HEK293 (cell line): ENCODE measurements at regions not wholly inside any gene's neighbourhood (a gene's known extent, or its start where the extent isn't known, plus 50 kb on each side); places are given as distances from the start of the nearest gene placed in this dataset.
A peak's percentile ranks its signal among the peaks of the same experiment; 100 is the strongest.
"Not testable (repeated sequence)": the region's sequence is repeated elsewhere in the genome, so short reads cannot be mapped to it uniquely, and the experiment has no call there.

Experiments used
- CTCF ChIA-PET: fragments of 350-600 bp; formaldehyde crosslinking; extraction: SDS; loops from one replicate; lab custom pipeline; 2021; ENCODE audit warnings: antibody characterized with exemption; lab: Yijun Ruan, JAX
- POLR2A ChIA-PET: fragments of 300-600 bp; formaldehyde crosslinking; extraction: SDS; loops from one replicate; lab custom pipeline; 2020; ENCODE audit warnings: antibody characterized with exemption, inconsistent platforms; lab: Yijun Ruan, JAX
- H3K27ac ChIP-seq: fragments of 200-500 bp; sonication (Bioruptor generic); 2 replicates; pipeline ENCODE4 v1.5.1; 2014; ENCODE audit warnings: low read depth, low read length, control low read depth, inconsistent platforms; ENCODE audit errors: extremely low read depth
- H3K36me3 ChIP-seq, 2 experiments: fragments of 200-500 bp in 1 of 2; sonication (Bioruptor generic) in 1 of 2; 1 replicate in 1 of 2; 2 replicates in 1 of 2; pipeline ENCODE4 v1.5.1; 2014 to 2017; ENCODE audit warnings: inconsistent platforms in 2 of 2, low read length in 2 of 2; ENCODE audit not compliant: control insufficient read depth in 2 of 2, insufficient read depth in 1 of 2
- H3K4me1 ChIP-seq: fragments of 200-500 bp; sonication (Bioruptor generic); 2 replicates; pipeline ENCODE4 v1.5.1; 2014; ENCODE audit warnings: mild to moderate bottlenecking, low read length, inconsistent platforms; ENCODE audit not compliant: control insufficient read depth, insufficient read depth
- H3K4me3 ChIP-seq: 2 replicates; pipeline ENCODE4 v1.5.1; 2011; ENCODE audit warnings: low read depth, mild to moderate bottlenecking, control low read depth, low read length, moderate library complexity
- H3K9me3 ChIP-seq: fragments of 200-500 bp; sonication (Bioruptor generic); 2 replicates; pipeline ENCODE4 v1.5.1; 2014; ENCODE audit warnings: low read depth, low read length, inconsistent platforms; ENCODE audit not compliant: control insufficient read depth, insufficient read depth
- KLF16 ChIP-seq: fragments of 450-650 bp; formaldehyde crosslinking; IDR thresholded peaks from 2 replicates; pipeline ENCODE4 v1.5.1; 2017; ENCODE audit warnings: missing biosample characterization, missing genetic modification characterization
- RBAK ChIP-seq: fragments of 450-650 bp; formaldehyde crosslinking; IDR thresholded peaks from 2 replicates; pipeline ENCODE4 v1.5.1; 2016; ENCODE audit warnings: missing biosample characterization, missing genetic modification characterization
- ZNF146 ChIP-seq: fragments of 450-650 bp; formaldehyde crosslinking; IDR thresholded peaks from 2 replicates; pipeline ENCODE4 v1.5.1; 2016; ENCODE audit warnings: missing biosample characterization, missing genetic modification characterization
- ZNF274 ChIP-seq, 2 experiments: fragments of 200-500 bp in 1 of 2; fragments of 450-650 bp in 1 of 2; sonication (Bioruptor generic) in 1 of 2; formaldehyde crosslinking in 1 of 2; IDR thresholded peaks; 2 replicates each; pipeline versions ENCODE4 v1.5.1 to v1.6.1; 2014 to 2016; ENCODE audit warnings: borderline replicate concordance in 1 of 2, inconsistent platforms in 1 of 2, low read length in 1 of 2, missing biosample characterization in 1 of 2, missing genetic modification characterization in 1 of 2
- ZNF530 ChIP-seq: fragments of 450-650 bp; formaldehyde crosslinking; IDR thresholded peaks from 2 replicates; pipeline ENCODE4 v1.5.1; 2016; ENCODE audit warnings: low read depth, missing biosample characterization, missing genetic modification characterization
- ZNF558 ChIP-seq: fragments of 450-650 bp; formaldehyde crosslinking; IDR thresholded peaks from 2 replicates; pipeline ENCODE4 v1.5.1; 2016; ENCODE audit warnings: missing biosample characterization, missing genetic modification characterization
- ZNF561 ChIP-seq: fragments of 450-650 bp; IDR thresholded peaks from 2 replicates; pipeline ENCODE4 v1.5.1; 2018; ENCODE audit warnings: missing biosample characterization, missing genetic modification characterization, borderline replicate concordance
- ZNF629 ChIP-seq: fragments of 450-650 bp; formaldehyde crosslinking; IDR thresholded peaks from 2 replicates; pipeline ENCODE4 v1.5.1; 2017; ENCODE audit warnings: missing biosample characterization, missing genetic modification characterization
- ZNF776 ChIP-seq: fragments of 450-650 bp; formaldehyde crosslinking; IDR thresholded peaks from 2 replicates; pipeline ENCODE4 v1.5.0; 2017; ENCODE audit warnings: missing biosample characterization, missing genetic modification characterization, borderline replicate concordance
- ZSCAN23 ChIP-seq: fragments of 450-650 bp; formaldehyde crosslinking; IDR thresholded peaks from 2 replicates; pipeline ENCODE4 v1.5.1; 2016; ENCODE audit warnings: missing biosample characterization, missing genetic modification characterization
- TF ChIP-seq, protein P1 (sequence below): fragments of 450-650 bp; formaldehyde crosslinking; IDR thresholded peaks from 2 replicates; pipeline ENCODE4 v1.5.1; 2016; ENCODE audit warnings: missing biosample characterization, missing genetic modification characterization
- TF ChIP-seq, protein P2 (sequence below): fragments of 450-650 bp; formaldehyde crosslinking; IDR thresholded peaks from 2 replicates; pipeline ENCODE4 v1.5.1; 2016; ENCODE audit warnings: missing biosample characterization, missing genetic modification characterization
- TF ChIP-seq, protein P3 (sequence below): fragments of 450-650 bp; formaldehyde crosslinking; IDR thresholded peaks from 2 replicates; pipeline ENCODE4 v1.5.1; 2016; ENCODE audit warnings: missing biosample characterization, missing genetic modification characterization, borderline replicate concordance
- TF ChIP-seq, protein P4 (sequence below): fragments of 450-650 bp; IDR thresholded peaks from 2 replicates; pipeline ENCODE4 v1.5.1; 2018; ENCODE audit warnings: missing biosample characterization, mild to moderate bottlenecking, missing genetic modification characterization

DNA sequence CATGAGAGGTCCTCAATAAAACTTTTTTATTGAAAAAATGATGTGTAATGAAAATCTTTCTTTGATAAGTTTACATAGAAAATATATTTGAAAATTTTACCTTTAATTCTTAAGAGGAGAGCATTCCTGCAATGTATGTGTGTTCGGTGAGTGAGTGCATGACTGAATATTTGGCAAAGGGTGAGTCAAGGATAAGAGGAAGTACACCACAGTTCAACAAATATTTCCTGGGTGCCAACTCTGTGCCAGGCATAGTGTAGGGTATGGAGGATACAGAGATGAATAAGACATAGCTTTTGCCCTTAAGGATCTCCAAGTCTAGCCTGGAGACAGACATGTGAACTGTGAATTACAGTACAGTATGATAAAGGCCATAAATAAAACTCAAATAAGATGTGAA is 84.7 kb upstream of the GPR101 start (continued):
- no peak for TF ChIP-seq ZNF558 (tag by site-specific recombination)
- TF ChIP-seq ZSCAN23 (tag by site-specific recombination): no peak
- TF ChIP-seq ZNF629 (tag by site-specific recombination): no peak
- TF ChIP-seq, protein P1, sequence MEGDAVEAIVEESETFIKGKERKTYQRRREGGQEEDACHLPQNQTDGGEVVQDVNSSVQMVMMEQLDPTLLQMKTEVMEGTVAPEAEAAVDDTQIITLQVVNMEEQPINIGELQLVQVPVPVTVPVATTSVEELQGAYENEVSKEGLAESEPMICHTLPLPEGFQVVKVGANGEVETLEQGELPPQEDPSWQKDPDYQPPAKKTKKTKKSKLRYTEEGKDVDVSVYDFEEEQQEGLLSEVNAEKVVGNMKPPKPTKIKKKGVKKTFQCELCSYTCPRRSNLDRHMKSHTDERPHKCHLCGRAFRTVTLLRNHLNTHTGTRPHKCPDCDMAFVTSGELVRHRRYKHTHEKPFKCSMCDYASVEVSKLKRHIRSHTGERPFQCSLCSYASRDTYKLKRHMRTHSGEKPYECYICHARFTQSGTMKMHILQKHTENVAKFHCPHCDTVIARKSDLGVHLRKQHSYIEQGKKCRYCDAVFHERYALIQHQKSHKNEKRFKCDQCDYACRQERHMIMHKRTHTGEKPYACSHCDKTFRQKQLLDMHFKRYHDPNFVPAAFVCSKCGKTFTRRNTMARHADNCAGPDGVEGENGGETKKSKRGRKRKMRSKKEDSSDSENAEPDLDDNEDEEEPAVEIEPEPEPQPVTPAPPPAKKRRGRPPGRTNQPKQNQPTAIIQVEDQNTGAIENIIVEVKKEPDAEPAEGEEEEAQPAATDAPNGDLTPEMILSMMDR (tag by site-specific recombination): no peak
- no peak for TF ChIP-seq RBAK (tag by site-specific recombination)

DNA sequence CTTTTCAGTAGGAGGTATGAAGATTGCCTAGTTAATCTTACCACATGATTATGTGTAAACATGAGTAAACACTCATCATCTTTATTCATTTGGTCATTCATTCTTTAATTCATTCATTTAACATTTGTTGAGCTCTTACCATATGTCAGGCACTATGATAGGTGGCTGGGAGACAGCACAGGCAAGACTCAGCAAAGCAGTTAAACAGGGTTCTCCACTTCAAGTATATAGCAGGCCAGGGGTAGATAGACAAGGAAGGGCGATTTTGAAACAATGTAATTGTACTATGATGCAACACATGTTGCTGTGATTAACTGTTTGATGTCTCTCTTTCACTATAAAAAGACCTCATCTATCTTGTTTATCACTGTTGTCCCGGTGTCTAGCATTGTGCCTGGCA is 84.3 kb upstream of the GPR101 start:
- TF ChIP-seq KLF16 (no peak), ZNF274 (IDR thresholded peaks at IDR 0.05; ENCODE audit: low read length) (no peak), ZNF274 (tag by site-specific recombination; IDR thresholded peaks at IDR 0.05; ENCODE audit: borderline replicate concordance) (no peak), ZNF561 (tag by site-specific recombination) (no peak), ZNF530 (no peak), ZNF776 (tag by site-specific recombination) (no peak)
- TF ChIP-seq, protein P2, sequence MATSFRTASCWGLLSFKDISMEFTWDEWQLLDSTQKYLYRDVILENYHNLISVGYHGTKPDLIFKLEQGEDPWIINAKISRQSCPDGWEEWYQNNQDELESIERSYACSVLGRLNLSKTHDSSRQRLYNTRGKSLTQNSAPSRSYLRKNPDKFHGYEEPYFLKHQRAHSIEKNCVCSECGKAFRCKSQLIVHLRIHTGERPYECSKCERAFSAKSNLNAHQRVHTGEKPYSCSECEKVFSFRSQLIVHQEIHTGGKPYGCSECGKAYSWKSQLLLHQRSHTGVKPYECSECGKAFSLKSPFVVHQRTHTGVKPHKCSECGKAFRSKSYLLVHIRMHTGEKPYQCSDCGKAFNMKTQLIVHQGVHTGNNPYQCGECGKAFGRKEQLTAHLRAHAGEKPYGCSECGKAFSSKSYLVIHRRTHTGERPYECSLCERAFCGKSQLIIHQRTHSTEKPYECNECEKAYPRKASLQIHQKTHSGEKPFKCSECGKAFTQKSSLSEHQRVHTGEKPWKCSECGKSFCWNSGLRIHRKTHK (tag by site-specific recombination): no peak
- TF ChIP-seq, protein P3, sequence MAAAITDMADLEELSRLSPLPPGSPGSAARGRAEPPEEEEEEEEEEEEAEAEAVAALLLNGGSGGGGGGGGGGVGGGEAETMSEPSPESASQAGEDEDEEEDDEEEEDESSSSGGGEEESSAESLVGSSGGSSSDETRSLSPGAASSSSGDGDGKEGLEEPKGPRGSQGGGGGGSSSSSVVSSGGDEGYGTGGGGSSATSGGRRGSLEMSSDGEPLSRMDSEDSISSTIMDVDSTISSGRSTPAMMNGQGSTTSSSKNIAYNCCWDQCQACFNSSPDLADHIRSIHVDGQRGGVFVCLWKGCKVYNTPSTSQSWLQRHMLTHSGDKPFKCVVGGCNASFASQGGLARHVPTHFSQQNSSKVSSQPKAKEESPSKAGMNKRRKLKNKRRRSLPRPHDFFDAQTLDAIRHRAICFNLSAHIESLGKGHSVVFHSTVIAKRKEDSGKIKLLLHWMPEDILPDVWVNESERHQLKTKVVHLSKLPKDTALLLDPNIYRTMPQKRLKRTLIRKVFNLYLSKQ: no peak
- TF ChIP-seq, protein P4, sequence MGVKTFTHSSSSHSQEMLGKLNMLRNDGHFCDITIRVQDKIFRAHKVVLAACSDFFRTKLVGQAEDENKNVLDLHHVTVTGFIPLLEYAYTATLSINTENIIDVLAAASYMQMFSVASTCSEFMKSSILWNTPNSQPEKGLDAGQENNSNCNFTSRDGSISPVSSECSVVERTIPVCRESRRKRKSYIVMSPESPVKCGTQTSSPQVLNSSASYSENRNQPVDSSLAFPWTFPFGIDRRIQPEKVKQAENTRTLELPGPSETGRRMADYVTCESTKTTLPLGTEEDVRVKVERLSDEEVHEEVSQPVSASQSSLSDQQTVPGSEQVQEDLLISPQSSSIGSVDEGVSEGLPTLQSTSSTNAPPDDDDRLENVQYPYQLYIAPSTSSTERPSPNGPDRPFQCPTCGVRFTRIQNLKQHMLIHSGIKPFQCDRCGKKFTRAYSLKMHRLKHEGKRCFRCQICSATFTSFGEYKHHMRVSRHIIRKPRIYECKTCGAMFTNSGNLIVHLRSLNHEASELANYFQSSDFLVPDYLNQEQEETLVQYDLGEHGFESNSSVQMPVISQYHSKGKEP (tag by site-specific recombination): no peak
- Histone ChIP-seq H3K9me3 (no peaks in the 10 kb centered on the region), H3K4me1 (no peaks in the 10 kb centered on the region), H3K27ac (no peak overlapping the region), H3K4me3 (no peak overlapping the region), H3K36me3 (no peaks in the 10 kb centered on the region)
- POLR2A ChIA-PET: no interaction called here
- CTCF ChIA-PET: interaction anchor here (0.6 kb wide), 1 partner anchor 66 kb away, joined by 3 read pairs; no protein-coding TSS in a partner anchor

DNA sequence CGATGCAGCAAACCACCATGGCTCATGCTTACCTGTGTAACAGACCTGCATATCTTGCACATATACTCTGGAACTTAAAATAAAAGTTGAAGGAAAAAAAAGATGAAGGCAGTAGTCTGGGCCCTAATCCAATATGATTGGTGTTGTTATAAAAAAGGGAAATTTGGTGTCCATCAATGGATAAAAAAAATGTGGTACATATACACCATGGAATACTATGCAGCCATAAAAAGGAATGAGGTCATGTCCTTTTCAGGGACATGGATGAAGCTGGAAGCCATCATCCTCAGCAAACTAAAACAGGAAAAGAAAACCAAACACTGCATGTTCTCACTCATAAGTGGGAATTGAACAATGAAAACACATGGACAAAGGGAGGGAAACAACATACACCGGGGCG is 74.1 kb upstream of the GPR101 start:
- POLR2A ChIA-PET, H3K9me3 ChIP-seq, H3K4me1 ChIP-seq, H3K27ac ChIP-seq, CTCF ChIA-PET, H3K4me3 ChIP-seq, H3K36me3 ChIP-seq: not testable (repeated sequence)
- TF ChIP-seq ZNF146 (tag by site-specific recombination): peak; percentile 82
